Renal cortex interstitium (tissue), 11 donors: ENCODE measurements at regions not wholly inside any gene's neighbourhood (a gene's known extent, or its start where the extent isn't known, plus 50 kb on each side); places are given as distances from the start of the nearest gene placed in this dataset.
"Not testable (repeated sequence)": the region's sequence is repeated elsewhere in the genome, so short reads cannot be mapped to it uniquely, and the experiment has no call there.

ENCODE experiments used
- DNase-seq, 11 donors: peaks; one replicate each; pipeline ENCODE4 v3.0.0-alpha.2; 2013; ENCODE audit warnings: low read depth in 9 of 11, low spot score in 4 of 11; ENCODE audit errors: extremely low read depth in 1 of 11

DNA sequence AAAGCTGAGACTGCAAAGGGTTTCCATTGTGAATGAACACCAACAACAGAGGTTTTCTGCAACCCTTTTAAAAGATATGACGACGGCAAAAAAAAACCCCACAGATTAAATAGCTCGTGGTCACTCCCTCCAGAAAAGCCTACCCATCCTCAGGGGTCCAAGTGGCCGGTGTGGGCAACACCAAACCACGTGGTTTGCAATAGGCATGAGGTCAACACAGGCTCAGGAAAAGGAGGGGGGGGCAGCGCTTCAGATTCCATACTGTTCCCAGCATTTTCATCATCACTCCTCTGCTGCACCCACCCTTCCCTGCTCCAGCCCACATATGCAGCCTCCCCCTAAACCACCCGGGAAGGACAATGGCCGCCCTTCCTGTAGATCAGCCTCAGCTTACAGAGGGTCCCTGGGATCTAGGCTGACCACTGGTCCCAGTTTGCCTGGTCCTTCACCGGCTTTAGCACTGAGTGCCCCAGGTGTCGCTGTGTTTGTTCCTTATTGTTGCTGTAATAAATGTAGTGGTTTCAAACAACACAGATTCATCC is 122.8 kb upstream of the PHACTR3 start:
- DNase-seq: no peak

DNA sequence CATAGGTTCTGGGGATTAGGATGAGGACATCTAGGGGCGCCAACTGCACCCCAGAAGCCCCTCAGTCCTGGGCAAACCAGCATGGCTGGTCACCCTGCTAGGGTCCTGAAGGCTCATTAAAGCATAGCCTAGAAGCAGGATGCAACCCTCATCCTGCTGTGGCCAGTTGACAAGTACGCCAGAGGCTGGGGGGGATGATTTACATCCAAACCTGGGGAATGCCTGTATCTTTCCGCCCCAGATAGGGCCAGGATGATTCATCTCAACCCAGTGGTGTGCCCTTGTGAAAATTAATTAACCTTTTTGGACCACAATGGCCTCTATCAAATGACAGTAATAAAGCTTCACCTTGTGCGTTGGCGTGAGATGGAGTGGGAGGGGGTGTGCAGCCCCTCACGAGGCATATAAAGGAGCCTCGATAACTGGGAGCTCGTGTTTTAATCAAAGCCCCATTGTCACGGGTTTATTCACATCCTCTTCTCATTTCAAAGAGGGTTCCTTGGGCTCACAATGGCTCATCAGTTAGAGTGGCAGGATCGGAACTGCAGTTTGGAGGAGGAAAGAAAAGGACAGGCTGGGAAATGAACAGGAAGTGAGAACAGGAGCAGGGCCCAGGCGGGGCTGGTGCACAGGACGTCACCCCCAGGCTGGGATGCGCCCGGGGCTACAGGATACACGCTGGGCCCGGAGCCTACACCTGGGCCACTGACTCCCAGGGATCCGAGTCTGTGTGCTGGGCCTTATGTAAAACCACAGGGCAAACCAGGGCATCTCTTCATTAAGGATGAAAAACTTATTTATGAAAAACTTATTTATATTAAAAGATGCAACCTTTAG is 121.8 kb upstream of the PHACTR3 start:
- no peak for DNase-seq

DNA sequence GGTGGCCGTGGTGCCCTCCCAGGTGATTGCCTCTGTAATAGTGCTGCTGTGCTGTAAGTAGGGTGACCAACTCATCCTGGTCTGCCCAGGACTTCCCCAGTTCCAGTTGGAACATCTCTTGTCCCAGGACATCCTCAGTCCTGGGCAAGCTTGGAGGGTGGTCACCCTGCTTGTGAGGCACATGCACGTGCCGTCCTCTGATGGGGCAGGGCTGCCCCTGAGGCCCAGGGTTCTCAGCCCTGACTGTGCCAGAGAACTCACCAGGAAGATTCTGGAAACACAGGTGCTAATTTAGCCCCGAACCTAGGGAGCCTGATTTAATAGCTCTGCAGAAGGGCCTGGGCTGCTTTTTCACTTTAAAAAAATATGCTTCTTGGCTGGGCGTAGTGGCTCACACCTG is 120.9 kb upstream of the PHACTR3 start:
- DNase-seq: no peak

DNA sequence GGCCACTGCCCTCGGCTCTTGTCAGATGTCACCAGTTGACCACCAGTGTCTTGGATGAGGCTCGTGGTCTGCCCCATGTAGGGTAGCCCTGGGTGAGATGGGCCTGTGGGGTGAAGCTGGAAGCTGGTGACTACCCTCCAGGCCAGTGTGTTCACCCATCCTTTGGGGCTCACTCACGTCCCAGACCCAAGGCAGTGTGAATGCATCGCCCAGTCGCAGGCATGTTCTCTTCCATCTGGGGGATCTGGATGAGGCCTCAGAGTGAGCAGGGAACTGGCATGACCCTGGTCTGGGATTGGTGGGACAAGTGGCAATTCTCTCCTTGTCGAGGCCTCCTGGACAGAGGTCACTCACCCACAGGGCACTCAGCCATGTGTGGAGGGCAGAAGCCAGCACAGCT is 120.1 kb upstream of the PHACTR3 start:
- DNase-seq: no peak

DNA sequence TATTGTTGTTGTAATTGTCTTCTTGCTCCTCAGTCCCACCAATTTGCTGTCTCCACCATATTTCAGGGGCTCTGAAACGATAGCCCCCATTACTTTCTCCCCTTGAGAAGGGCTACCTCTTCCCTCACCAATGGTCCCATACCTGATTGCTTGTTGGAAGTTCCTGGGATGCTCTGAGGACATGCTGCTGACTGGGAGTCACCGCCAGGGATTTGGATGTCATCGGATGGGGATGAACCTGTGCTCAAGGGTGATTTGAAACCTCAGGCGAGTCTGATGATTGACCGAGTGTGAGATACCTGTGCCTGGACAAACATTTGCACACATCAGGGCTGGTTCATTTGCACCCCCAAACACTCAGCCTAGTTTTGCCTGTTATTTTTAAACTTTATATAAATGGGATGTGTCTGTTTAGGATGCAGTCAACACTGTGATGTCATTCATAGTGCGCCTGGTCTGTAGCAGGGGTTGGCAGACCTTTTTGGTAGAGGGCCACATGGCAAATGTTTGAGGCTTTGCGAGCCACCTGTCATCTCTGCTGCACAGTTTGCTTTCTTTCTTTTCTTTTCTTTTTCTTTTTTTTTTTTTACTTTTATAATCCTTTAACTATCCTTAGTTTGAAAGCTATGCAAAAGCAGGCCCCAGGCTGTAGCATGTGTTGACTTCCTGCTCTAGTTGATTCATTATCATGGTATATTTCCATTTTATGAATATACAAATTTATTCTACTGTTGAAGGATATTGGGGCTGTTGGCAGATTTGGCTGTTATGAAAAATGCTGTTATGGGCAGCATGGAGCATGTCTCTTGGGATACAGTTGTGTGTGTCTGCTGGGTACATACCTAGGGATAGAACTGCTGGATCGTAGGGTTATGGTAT is 118.5 kb upstream of the PHACTR3 start:
- DNase-seq: no peak

DNA sequence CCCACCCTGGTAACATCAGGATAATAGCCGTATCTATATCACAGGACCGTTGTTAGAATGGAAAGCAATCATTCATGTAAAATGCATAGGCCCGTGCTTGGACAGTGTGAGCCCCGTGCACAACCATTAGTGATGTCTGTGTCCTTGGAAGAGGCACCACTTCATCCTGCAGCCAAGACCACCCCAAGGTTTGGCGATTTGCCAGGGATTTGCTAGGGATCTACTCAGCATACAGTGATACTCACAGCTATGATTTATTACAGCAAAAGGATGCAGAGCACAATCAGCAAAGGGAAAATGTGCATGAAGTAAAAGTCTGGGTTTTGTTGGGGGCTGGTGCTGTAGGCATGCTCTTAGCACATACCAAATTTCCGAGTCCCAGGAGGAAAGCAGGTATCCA is 115.9 kb upstream of the PHACTR3 start:
- not testable (repeated sequence) for DNase-seq

DNA sequence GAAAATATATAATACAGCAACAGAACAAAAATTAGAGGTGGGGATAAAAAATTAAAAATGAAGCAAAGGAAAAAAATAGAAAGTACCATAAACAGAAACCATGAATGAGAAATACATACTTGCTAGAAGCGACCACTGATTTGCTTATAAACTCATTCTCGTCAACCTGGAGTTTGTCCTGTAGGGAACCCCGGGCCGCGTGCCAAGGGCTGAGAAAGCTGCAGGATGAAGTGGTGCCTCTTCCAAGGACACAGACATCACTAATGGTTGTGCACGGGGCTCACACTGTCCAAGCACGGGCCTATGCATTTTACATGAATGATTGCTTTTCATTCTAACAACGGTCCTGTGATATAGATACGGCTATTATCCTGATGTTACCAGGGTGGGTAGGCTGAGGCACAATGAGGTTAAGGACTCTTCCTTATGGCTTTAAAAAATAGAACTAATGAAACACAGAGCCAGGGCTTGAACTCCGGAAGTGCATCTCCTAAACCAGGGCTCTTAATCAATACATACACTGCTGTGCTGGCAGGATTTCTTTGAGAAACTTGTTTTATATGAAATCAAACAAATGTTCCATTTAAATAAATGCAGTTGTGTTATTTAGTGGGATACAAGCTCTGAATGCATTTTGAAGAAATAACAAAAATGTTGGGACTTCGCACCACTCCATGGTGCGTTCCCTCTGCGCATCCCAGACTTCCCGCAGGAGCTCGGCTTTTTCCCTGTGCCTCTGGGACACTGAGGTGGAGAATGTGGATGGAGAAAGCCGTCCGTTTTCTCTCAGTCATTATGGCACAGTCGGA is 113.9 kb upstream of the PHACTR3 start:
- not testable (repeated sequence) for DNase-seq

DNA sequence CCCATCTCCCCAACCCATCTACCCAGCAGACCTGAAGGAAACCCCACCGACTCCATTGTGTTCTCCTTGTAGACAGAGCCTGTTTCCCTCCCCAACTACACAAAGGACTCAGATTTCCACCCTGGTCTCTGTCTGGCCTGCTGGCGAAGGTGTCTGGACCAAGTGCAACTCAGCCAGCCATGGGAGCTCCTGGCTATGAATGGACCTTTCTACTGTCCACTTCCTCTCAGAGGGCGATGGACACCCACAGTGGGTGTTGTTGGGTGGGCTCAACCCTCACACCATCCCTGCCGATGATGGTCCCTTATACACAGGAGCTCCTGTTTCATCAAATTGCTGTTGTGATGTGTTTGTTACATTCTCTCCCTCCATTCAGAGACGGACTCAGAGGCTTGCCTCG is 112.5 kb upstream of the PHACTR3 start:
- DNase-seq: no peak

DNA sequence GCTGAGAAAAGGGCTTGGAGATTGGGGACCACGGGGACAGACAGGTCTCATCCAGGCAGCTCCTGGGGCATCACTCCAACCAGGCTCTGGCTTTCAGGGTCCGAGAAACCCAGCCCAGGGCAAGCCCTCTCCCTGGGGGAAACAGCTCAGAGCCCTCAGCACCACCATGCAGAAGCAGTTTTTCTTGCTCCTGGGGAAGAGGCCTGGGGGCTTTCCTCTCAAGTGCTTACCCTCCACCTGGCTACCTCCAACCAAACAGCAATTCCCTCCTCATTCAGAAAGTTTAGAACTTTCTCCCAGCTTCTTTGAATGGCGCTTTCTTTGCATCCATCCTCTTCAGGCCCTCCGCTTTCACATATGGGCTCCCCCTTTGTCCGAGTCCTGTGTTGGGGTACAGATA is 110.4 kb upstream of the PHACTR3 start:
- DNase-seq: no peak

DNA sequence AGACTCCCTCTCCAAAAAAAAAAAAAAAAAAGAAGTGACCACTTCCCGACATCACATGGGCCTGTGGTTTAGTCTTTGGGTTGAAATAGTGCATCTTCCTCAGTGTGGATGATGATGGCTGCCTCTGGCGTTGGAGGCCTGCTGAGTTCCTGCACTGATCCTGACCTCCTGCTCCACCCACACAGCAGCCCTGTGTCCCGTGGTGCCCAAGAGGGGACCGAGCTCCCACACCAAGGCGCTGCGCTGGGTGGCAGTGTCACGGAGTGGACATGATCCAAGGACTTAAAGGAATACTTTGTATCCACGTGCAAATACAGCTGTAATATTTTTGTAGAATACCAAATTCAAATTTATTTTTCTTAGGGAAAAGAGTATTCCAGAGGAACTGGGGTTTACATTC is 109.2 kb upstream of the PHACTR3 start:
- DNase-seq: no peak

DNA sequence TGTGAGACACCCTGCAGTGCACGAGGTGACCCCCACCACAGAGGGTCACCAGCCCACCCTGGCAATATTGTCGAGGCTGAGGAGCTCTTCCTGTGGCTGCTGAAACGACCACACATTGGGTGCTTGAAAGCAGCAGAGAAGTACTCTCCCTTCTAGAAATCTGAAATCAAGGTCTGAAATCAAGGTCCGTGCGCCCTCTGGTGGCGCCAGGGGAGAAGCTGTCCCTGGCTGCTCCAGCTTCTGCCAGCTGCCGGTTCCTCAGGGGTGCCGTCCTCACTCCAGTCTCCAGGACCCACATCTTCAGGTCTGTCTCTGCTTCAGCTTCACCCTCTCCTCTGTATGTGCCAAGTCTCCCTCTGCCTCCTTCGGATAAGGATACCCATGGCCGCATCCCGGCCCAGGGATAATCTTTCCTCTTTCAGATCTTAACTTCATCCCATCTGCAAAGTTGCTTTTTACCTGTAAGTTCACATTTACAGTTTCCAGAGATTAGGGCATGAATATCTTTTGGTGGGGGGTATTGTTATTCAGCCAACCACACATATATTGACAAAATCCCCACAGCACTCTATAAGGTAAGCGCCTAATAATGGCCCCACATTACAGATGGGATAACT is 108.3 kb upstream of the PHACTR3 start:
- DNase-seq: peak in 10 of 11 donors; percentile 46 to 84 (median 64)

DNA sequence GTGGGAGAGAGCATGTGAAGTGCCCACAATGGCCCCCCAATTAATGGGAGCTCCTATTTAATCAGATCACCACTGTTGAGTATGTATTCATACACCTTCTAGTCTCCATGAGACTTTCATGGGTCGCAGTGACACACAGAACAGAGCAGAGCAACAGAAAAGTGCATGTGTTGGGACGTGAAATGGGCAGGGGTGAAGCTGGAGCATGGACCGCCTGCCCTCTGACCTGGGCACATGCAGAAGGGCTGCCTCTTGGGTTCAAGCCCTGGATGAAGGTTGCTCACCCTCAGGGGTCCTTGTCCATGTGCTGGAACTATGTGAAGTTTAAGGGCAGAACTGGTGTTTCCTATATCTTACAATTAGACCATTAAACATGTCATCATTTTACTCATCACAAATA is 106.0 kb upstream of the PHACTR3 start:
- no peak for DNase-seq

DNA sequence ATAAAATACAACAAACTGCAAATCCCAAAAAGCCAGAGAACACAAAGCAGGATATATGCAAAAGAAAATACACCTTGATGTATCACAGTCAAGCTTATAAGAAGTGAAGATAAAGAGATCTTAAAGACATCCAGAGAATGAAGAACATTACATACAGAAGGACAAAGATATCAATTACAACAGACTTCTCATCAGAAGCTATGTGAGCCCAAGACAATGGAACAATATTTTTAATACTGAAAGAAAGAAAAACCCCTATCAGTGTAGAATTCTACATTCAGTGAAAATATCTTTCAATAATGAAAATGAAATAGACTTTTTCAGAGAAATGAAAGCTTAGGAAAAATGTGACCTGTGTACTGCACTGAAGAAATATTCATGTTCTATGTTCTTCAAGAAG is 104.5 kb upstream of the PHACTR3 start:
- no peak for DNase-seq

DNA sequence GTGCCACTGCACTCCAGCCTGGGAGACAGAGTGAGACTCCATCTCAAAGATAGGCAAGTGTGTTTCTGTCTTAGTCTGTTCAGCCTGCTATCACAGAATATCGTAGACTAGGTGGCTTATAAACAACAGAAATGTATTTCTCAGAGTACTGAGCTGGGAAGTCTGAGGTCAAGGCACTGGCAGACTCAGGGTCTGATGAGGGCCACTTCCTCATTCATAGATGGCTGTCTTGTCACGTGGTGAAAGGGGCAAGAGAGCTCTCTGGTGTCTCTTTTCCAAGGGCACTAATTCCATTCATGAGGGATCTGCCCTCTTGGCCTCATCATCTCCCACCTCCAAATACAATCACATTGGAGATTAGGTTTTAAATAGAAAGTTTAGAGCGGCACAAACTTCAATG is 95.6 kb upstream of the PHACTR3 start:
- no peak for DNase-seq

DNA sequence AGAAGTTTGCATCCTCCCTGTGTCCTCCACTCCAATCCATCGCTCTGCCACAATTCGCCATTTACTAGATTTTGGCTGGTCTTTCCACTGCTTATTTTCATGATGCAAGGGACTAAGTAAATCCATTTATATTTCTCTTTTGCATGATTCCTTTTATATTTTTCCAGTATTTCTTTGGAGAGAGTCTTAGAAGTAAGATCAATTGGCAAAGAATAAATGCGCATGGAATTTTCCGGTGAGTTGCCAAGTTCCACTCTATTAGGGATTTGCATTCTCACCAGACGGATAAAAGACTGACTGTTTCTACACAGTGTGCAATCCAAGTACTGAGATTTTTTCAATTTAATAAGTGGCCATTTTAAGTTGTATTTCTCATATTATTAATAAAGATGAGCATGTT is 91.7 kb upstream of the PHACTR3 start:
- no peak for DNase-seq

DNA sequence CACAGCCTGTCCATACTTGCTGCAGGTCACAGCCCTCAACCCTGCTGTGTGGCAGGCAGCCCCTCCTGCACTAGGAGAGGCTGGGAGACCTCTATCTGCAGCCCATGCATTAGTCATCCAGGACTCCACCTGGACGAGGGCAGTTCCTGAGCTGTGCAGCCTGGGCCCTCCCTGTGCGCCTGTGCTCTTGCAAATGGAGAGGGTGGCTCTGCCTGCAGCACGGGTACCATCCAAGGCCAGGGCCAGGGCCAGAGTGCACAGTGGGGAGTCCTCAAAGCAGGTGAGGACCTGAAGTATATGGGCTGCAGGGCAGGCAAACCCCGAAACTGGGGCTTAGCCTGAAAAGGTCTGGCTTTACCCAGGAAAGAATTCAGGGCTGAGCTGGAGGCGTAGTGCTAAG is 89.8 kb upstream of the PHACTR3 start:
- DNase-seq: no peak

DNA sequence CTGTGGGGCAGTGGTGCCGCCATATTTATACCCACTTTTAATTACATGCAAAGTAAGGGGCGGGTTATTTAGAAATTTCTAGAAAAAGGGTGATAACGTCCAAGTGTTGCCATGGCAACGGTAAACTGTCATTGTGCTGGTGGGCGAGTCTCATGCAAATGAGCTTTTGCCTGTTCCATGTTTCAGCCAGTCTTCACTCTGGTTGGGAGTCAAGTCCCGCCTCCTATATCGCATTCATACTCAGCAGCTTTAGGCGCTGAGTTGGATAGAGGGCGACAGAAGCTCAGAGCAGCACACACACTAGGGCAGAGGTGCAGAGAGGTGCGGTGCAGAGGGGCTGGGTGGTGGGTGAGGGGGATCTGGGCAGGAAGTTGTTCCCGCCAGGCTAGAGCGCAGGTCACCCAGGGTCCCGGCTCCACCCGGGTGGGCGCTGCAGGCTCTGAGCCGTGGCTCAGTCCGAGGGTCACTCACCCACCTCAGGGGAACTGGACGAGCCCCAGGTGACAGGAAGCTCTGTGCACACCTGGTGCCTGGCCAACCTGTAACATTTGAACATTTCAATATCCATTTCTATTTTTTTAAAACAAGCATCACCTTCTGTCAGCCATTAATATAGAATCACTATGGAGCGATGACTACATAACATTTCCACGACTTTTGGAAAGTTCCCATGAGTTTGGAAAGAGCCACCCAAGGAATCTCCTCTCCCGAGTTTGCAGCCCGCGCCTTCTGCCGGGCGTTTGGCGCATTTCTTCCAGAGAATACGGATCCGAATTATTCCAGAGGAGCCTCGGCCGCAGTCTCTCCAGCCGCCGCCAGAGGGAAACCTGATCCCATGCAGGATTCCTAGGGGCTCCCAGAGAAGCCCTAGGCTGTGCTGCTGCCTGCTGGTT is 89.1 kb upstream of the PHACTR3 start:
- DNase-seq: peak in 10 of 11 donors; percentile 50 to 81 (median 68)

DNA sequence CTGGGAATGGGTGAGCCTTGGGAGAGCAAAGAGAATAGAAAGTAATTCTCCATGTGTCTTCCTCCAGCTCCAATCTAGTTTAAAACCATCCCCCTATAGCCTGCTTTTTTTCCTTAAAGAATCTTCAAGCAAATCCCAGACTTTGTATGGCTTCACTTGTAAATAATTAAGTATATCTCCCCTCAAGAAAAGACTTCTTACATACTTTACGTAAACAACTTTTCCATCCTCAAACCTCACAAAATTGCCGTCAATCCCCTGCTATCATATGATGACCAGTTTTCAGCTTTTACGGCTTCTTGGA is 88.5 kb upstream of the PHACTR3 start:
- DNase-seq: no peak
